LNCaP clone FGC (cell line): ENCODE measurements at regions not wholly inside any gene's neighbourhood (a gene's known extent, or its start where the extent isn't known, plus 50 kb on each side); places are given as distances from the start of the nearest gene placed in this dataset.

ENCODE experiments used
- DNase-seq: peaks from one replicate; pipeline ENCODE4 v3.0.0-alpha.2; 2011; ENCODE audit warnings: low read depth
- H3K4me3 ChIP-seq: 2 replicates; pipeline ENCODE4 v1.5.1; 2011; ENCODE audit warnings: mild to moderate bottlenecking, low read depth, low read length, control low read depth
- CTCF ChIP-seq: IDR thresholded peaks from 2 replicates; pipeline ENCODE4 v1.5.1; 2012; ENCODE audit warnings: mild to moderate bottlenecking; ENCODE audit not compliant: control insufficient read depth, insufficient read depth; ENCODE audit errors: extremely low read depth

GRCh38 chr5:77871016-77871415 is 94.9 kb upstream of the TBCA start:
- no peak for DNase-seq
- TF ChIP-seq CTCF: no peak
- no peak overlapping the region for H3K4me3 ChIP-seq

GRCh38 chr5:77869116-77869798 is 93.1 kb upstream of the TBCA start:
- H3K4me3 ChIP-seq: no peak overlapping the region
- DNase-seq: no peak
- no peak for TF ChIP-seq CTCF

- peak; percentile 27; the same call in 1 of the 2 replicates for TF ChIP-seq CTCF
- no peak overlapping the region for H3K4me3 ChIP-seq
- no peak for DNase-seq
Measured at GRCh38 chr5:77867914-77868313, 91.8 kb upstream of the TBCA start.

GRCh38 chr5:77867194-77867691 is 91.1 kb upstream of the TBCA start:
- peak; percentile 3; the same call in 1 of the 2 replicates for TF ChIP-seq CTCF

GRCh38 chr5:77866198-77866597 is 90.1 kb upstream of the TBCA start:
- TF ChIP-seq CTCF: no peak
- H3K4me3 ChIP-seq: no peak overlapping the region

More at GRCh38 chr5:77867194-77867691, 91.1 kb upstream of the TBCA start:
- H3K4me3 ChIP-seq: no peak overlapping the region
- no peak for DNase-seq

GRCh38 chr5:77864997-77865396 is 88.9 kb upstream of the TBCA start:
- no peak for TF ChIP-seq CTCF

More at GRCh38 chr5:77866198-77866597, 90.1 kb upstream of the TBCA start:
- DNase-seq: no peak

GRCh38 chr5:77863181-77863580 is 87.0 kb upstream of the TBCA start:
- DNase-seq: no peak
- no peak overlapping the region for H3K4me3 ChIP-seq
- TF ChIP-seq CTCF: no peak

More at GRCh38 chr5:77864997-77865396, 88.9 kb upstream of the TBCA start:
- DNase-seq: no peak
- no peak overlapping the region for H3K4me3 ChIP-seq
